Keratinocyte (primary cell): ENCODE measurements at regions not wholly inside any gene's neighbourhood (a gene's known extent, or its start where the extent isn't known, plus 50 kb on each side); places are given as distances from the start of the nearest gene placed in this dataset.

Experiments used
- DNase-seq: peaks from one replicate; pipeline ENCODE4 v3.0.0-alpha.2; 2011; ENCODE audit warnings: low read depth, missing footprints, low spot score
- FAIRE-seq: peaks from 2 replicates; lab custom pipeline; 2011; peaks lifted over from hg19 to GRCh38; lab: Jason Lieb, UNC
- H2AFZ ChIP-seq: 2 replicates; pipeline ENCODE4 v1.6.0; 2012; ENCODE audit warnings: low read length, control low read depth, inconsistent platforms; ENCODE audit not compliant: control insufficient read depth
- H3K27ac ChIP-seq: 2 replicates; pipeline ENCODE4 v1.5.1; 2011; ENCODE audit warnings: low read length; ENCODE audit not compliant: control insufficient read depth, insufficient read depth
- H3K27me3 ChIP-seq: 3 replicates; pipeline ENCODE4 v1.6.0; 2011; ENCODE audit warnings: low read length; ENCODE audit not compliant: control insufficient read depth, insufficient read depth; ENCODE audit errors: extremely low read depth
- H3K36me3 ChIP-seq, 2 experiments: 2 replicates in 1 of 2; 3 replicates in 1 of 2; pipeline ENCODE4 v1.5.1; 2011; ENCODE audit warnings: low read length in 2 of 2, mild to moderate bottlenecking in 1 of 2; ENCODE audit not compliant: control insufficient read depth in 2 of 2, insufficient read depth in 2 of 2; ENCODE audit errors: extremely low read depth in 1 of 2
- H3K4me1 ChIP-seq: 3 replicates; pipeline ENCODE4 v1.5.1; 2011; ENCODE audit warnings: low read length; ENCODE audit not compliant: control insufficient read depth, insufficient read depth; ENCODE audit errors: extremely low read depth
- H3K4me2 ChIP-seq: 3 replicates; pipeline ENCODE4 v1.6.0; 2011; ENCODE audit warnings: low read depth, low read length; ENCODE audit not compliant: control insufficient read depth, insufficient read depth; ENCODE audit errors: extremely low read depth
- H3K4me3 ChIP-seq, 3 experiments: fragments of 200-600 bp in 1 of 3; sonication (generic) in 1 of 3; 2 replicates in 2 of 3; 3 replicates in 1 of 3; pipeline ENCODE4 v1.5.1; 2011 to 2016; ENCODE audit warnings: low read length in 3 of 3, mild to moderate bottlenecking in 3 of 3, control low read depth in 2 of 3, inconsistent platforms in 1 of 3, low read depth in 1 of 3, mixed read lengths in 1 of 3, mixed run types in 1 of 3, moderate library complexity in 1 of 3; ENCODE audit not compliant: control insufficient read depth in 2 of 3, insufficient read depth in 2 of 3; ENCODE audit errors: extremely low read depth in 1 of 3
- H3K79me2 ChIP-seq: 2 replicates; pipeline ENCODE4 v1.6.0; 2012; ENCODE audit warnings: low read length; ENCODE audit not compliant: control insufficient read depth, insufficient read depth
- H3K9ac ChIP-seq: 3 replicates; pipeline ENCODE4 v1.6.0; 2011; ENCODE audit warnings: low read length; ENCODE audit not compliant: control insufficient read depth, insufficient read depth; ENCODE audit errors: extremely low read depth
- H3K9me1 ChIP-seq: 3 replicates; pipeline ENCODE4 v1.6.0; 2011; ENCODE audit warnings: low read length; ENCODE audit not compliant: control insufficient read depth, insufficient read depth; ENCODE audit errors: extremely low read depth
- H3K9me3 ChIP-seq: 2 replicates; pipeline ENCODE4 v1.5.1; 2012; ENCODE audit warnings: low read depth, low read length; ENCODE audit not compliant: control insufficient read depth
- H4K20me1 ChIP-seq: 3 replicates; pipeline ENCODE4 v1.6.0; 2011; ENCODE audit warnings: low read length; ENCODE audit not compliant: control insufficient read depth, insufficient read depth; ENCODE audit errors: extremely low read depth
- CTCF ChIP-seq, 3 experiments: IDR thresholded peaks in 1 of 3; conservative IDR thresholded peaks in 1 of 3; optimal IDR thresholded peaks in 1 of 3; 2 replicates in 2 of 3; 3 replicates in 1 of 3; pipeline versions ENCODE3 to v1.5.1; 2011; ENCODE audit warnings: low read length in 3 of 3, mild to moderate bottlenecking in 3 of 3, moderate library complexity in 2 of 3, control low read depth in 1 of 3, inconsistent platforms in 1 of 3; ENCODE audit not compliant: insufficient read depth in 2 of 3; ENCODE audit errors: extremely low read depth in 1 of 3
- EZH2 ChIP-seq: IDR thresholded peaks from one replicate; pipeline ENCODE4 v1.6.1; 2012; ENCODE audit warnings: inconsistent platforms, mild to moderate bottlenecking, low read length, moderate library complexity
- dilution Hi-C: fragments of 300-500 bp; cut with MboI; formaldehyde crosslinking; loops from one replicate; pipeline ENCODE4 v1.7.0; 2020; ENCODE audit warnings: low sequenced_read_pairs; ENCODE audit not compliant: extremely low pct_ligation_motif_present

GRCh38 chr1:115144176-115144575 lies 54.9 kb upstream of the TSPAN2 start:
- H3K36me3 ChIP-seq, result no peaks in the 10 kb centered on the region
- dilution Hi-C loops, result loop anchor here (25.0 kb wide), 1 partner anchor 318 kb away; no protein-coding TSS in a partner anchor
- H4K20me1 ChIP-seq, result no peaks in the 10 kb centered on the region
- H3K27ac ChIP-seq, result no peak overlapping the region
- FAIRE-seq (peak; percentile 72), DNase-seq (no peak)
- H3K4me1 ChIP-seq, result peaks cover 17% of the 10 kb centered on the region
- no peaks in the 10 kb centered on the region for H3K9me3 ChIP-seq
- H3K4me3 ChIP-seq, result no peak overlapping the region
- no peak overlapping the region for H2AFZ ChIP-seq
- no peak for TF ChIP-seq CTCF (optimal IDR thresholded peaks at IDR 0.05 in 1 of 3, IDR thresholded peaks at IDR 0.05 in 1 of 3, conservative IDR thresholded peaks at IDR 0.05 in 1 of 3; ENCODE audit: extremely low read depth in 1 of 3, insufficient read depth in 2 of 3, low read length in 3 of 3)
- no peak for TF ChIP-seq EZH2
- no peak overlapping the region for H3K9ac ChIP-seq
- H3K9me1 ChIP-seq, result no peaks in the 10 kb centered on the region
- H3K4me2 ChIP-seq, result no peak overlapping the region
- H3K27me3 ChIP-seq, result no peaks in the 10 kb centered on the region
- H3K79me2 ChIP-seq, result no peaks in the 10 kb centered on the region

GRCh38 chr1:115142616-115143015 lies 53.3 kb upstream of the TSPAN2 start:
- peak in 2 of 3 experiments; percentile 11 to 15 for TF ChIP-seq CTCF (optimal IDR thresholded peaks at IDR 0.05 in 1 of 3, IDR thresholded peaks at IDR 0.05 in 1 of 3, conservative IDR thresholded peaks at IDR 0.05 in 1 of 3; ENCODE audit: extremely low read depth in 1 of 3, insufficient read depth in 2 of 3, low read length in 3 of 3)
- TF ChIP-seq EZH2, result no peak
- Histone ChIP-seq H3K9me3 (no peaks in the 10 kb centered on the region), H3K79me2 (no peaks in the 10 kb centered on the region), H3K36me3 (no peaks in the 10 kb centered on the region), H2AFZ (no peak overlapping the region), H3K27ac (no peak overlapping the region), H3K4me3 (no peak overlapping the region), H3K4me1 (peaks cover 19% of the 10 kb centered on the region), H3K9ac (no peak overlapping the region), H3K9me1 (no peaks in the 10 kb centered on the region), H3K4me2 (no peak overlapping the region), H3K27me3 (no peaks in the 10 kb centered on the region), H4K20me1 (no peaks in the 10 kb centered on the region)
- DNase-seq (no peak), FAIRE-seq (no peak)
- dilution Hi-C loops, result loop anchor here (25.0 kb wide), 1 partner anchor 320 kb away; no protein-coding TSS in a partner anchor
